Coronary artery (tissue), 2 donors: ENCODE measurements at regions not wholly inside any gene's neighbourhood (a gene's known extent, or its start where the extent isn't known, plus 50 kb on each side); places are given as distances from the start of the nearest gene placed in this dataset.
A peak's percentile ranks its signal among the peaks of the same experiment; 100 is the strongest.

Experiments used
- DNase-seq: peaks from one replicate; pipeline ENCODE4 v3.0.0-alpha.2; 2017; ENCODE audit warnings: low spot score
- H3K27ac ChIP-seq, 2 donors: fragments of 200-600 bp; sonication (generic); one replicate each; pipeline ENCODE4 v1.5.1; 2016 to 2019
- H3K4me3 ChIP-seq: fragments of 200-600 bp; sonication (generic); 2 replicates; pipeline ENCODE4 v1.5.1; 2016; ENCODE audit warnings: mild to moderate bottlenecking, moderate library complexity
- CTCF ChIP-seq: fragments of 200-600 bp; sonication (generic); IDR thresholded peaks from one replicate; pipeline ENCODE4 v1.5.1; 2019; ENCODE audit warnings: antibody characterized with exemption

- Histone ChIP-seq H3K27ac (peak overlapping the region; percentile 33 to 64), H3K4me3 (no peak overlapping the region)
- peak; percentile 76 for DNase-seq
- TF ChIP-seq CTCF = no peak
Observed at GRCh38 chr2:62304429-62305417, 108.8 kb downstream of the B3GNT2 start.

- no peak overlapping the region for H3K4me3 ChIP-seq
- no peak for TF ChIP-seq CTCF
- DNase-seq = no peak
- H3K27ac ChIP-seq = peak overlapping the region in 1 of 2 donors; percentile 64
Observed at GRCh38 chr2:62303788-62304187, 107.9 kb downstream of the B3GNT2 start.

- no peak for DNase-seq
- Histone ChIP-seq H3K4me3 (no peak overlapping the region), H3K27ac (no peak overlapping the region)
- TF ChIP-seq CTCF = no peak
Observed at GRCh38 chr2:62302631-62303435, 106.9 kb downstream of the B3GNT2 start.

- Histone ChIP-seq H3K27ac (no peak overlapping the region), H3K4me3 (no peak overlapping the region)
- DNase-seq = no peak
- TF ChIP-seq CTCF = no peak
Observed at GRCh38 chr2:62300925-62301324, 105.0 kb downstream of the B3GNT2 start.

- Histone ChIP-seq H3K4me3 (no peak overlapping the region), H3K27ac (no peak overlapping the region)
- no peak for DNase-seq
- no peak for TF ChIP-seq CTCF
Observed at GRCh38 chr2:62297624-62298010, 101.7 kb downstream of the B3GNT2 start.

GRCh38 chr2:62296832-62297623, 101.1 kb downstream of the B3GNT2 start:
- Histone ChIP-seq H3K27ac (no peak overlapping the region), H3K4me3 (no peak overlapping the region)
- TF ChIP-seq CTCF = no peak
- no peak for DNase-seq
